ENCODE measurements at regions not wholly inside any gene's neighbourhood (a gene's known extent, or its start where the extent isn't known, plus 50 kb on each side); places are given as distances from the start of the nearest gene placed in this dataset.

- TF ChIP-seq CTCF (IDR thresholded peaks at IDR 0.05) (no peak), POLR2AphosphoS5 (IDR thresholded peaks at IDR 0.05) (no peak)
Measured at GRCh38 chr12:89227774-89228173, 124.5 kb downstream of the DUSP6 start.
